DND-41 (cell line): ENCODE measurements at regions not wholly inside any gene's neighbourhood (a gene's known extent, or its start where the extent isn't known, plus 50 kb on each side); places are given as distances from the start of the nearest gene placed in this dataset.
A peak's percentile ranks its signal among the peaks of the same experiment; 100 is the strongest.

Experiments
- ATAC-seq: fragments of 200-7000 bp; cut with Tn5 transposase; 3 replicates; pipeline ENCODE4 v1.9.1; 2021; ENCODE audit warnings: low read depth; ENCODE audit not compliant: insufficient read depth
- DNase-seq: peaks from one replicate; pipeline ENCODE4 v3.0.0-alpha.2; 2020
- H2AFZ ChIP-seq: 2 replicates; pipeline ENCODE4 v1.6.0; 2012; ENCODE audit warnings: low read depth, low read length
- H3K27ac ChIP-seq: 2 replicates; pipeline ENCODE4 v1.5.1; 2012; ENCODE audit warnings: low read length, inconsistent platforms
- H3K27me3 ChIP-seq: fragments of 200-600 bp; sonication (generic); 2 replicates; pipeline ENCODE4 v1.6.0; 2012; ENCODE audit warnings: low read length, mild to moderate bottlenecking, inconsistent platforms; ENCODE audit not compliant: insufficient read depth, poor library complexity
- H3K36me3 ChIP-seq: 2 replicates; pipeline ENCODE4 v1.5.1; 2012; ENCODE audit warnings: low read length, inconsistent platforms; ENCODE audit not compliant: insufficient read depth
- H3K4me1 ChIP-seq: 2 replicates; pipeline ENCODE4 v1.5.1; 2012; ENCODE audit warnings: mild to moderate bottlenecking, low read length; ENCODE audit not compliant: insufficient read depth
- H3K4me2 ChIP-seq: 2 replicates; pipeline ENCODE4 v1.6.0; 2012; ENCODE audit warnings: mild to moderate bottlenecking, moderate library complexity, low read length, inconsistent platforms; ENCODE audit not compliant: insufficient read depth
- H3K4me3 ChIP-seq, 2 experiments: fragments of 200-600 bp in 1 of 2; shearing (Covaris generic) in 1 of 2; 2 replicates each; pipeline ENCODE4 v1.5.1; 2012 to 2016; ENCODE audit warnings: inconsistent platforms in 2 of 2, low read length in 2 of 2, mild to moderate bottlenecking in 2 of 2, low read depth in 1 of 2, moderate library complexity in 1 of 2
- H3K79me2 ChIP-seq: 2 replicates; pipeline ENCODE4 v1.6.0; 2012; ENCODE audit warnings: low read length, inconsistent platforms; ENCODE audit not compliant: insufficient read depth
- H3K9ac ChIP-seq: 2 replicates; pipeline ENCODE4 v1.6.0; 2012; ENCODE audit warnings: low read depth, mild to moderate bottlenecking, inconsistent platforms, low read length, moderate library complexity
- H3K9me3 ChIP-seq: 2 replicates; pipeline ENCODE4 v1.5.1; 2012; ENCODE audit warnings: low read length, moderate library complexity, mild to moderate bottlenecking, inconsistent platforms; ENCODE audit not compliant: insufficient read depth, severe bottlenecking
- H4K20me1 ChIP-seq: 2 replicates; pipeline ENCODE4 v1.6.0; 2012; ENCODE audit warnings: low read length; ENCODE audit not compliant: insufficient read depth
- EZH2 ChIP-seq: IDR thresholded peaks from 3 replicates; pipeline ENCODE4 v1.6.1; 2012; ENCODE audit warnings: borderline replicate concordance, low read depth, mild to moderate bottlenecking, moderate library complexity, low read length, inconsistent platforms; ENCODE audit not compliant: severe bottlenecking
- TF ChIP-seq, protein P1 (sequence below): IDR thresholded peaks from 2 replicates; pipeline ENCODE4 v1.5.1; 2012; ENCODE audit warnings: borderline replicate concordance, low read length, moderate library complexity, mild to moderate bottlenecking; ENCODE audit not compliant: poor library complexity, severe bottlenecking; ENCODE audit errors: extremely low read depth

DNA sequence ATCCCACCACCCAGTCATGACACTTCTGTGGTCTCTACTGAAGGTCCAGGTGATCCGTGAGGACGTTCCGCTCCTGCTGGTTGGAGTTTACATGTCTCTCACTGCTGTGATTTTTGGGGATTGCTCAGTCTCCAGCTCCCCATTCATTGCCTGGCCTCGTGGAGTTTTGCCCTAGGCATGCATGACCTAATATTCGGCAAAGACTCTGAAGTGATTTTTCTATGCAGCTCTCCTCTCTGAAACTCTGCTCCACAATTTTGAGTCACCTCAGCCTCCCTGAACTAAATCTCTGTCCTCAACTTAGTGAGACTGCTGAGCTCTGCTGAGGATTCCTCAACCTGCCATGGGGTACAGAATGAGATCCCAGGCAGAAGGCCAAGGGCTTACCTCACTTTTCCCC, 174.4 kb upstream of the FGGY start:
- no peak overlapping the region for H3K27ac ChIP-seq
- no peaks in the 10 kb centered on the region for H4K20me1 ChIP-seq
- H3K9me3 ChIP-seq, result no peaks in the 10 kb centered on the region
- DNase-seq, result no peak
- H3K4me2 ChIP-seq, result no peak overlapping the region
- no peaks in the 10 kb centered on the region for H3K27me3 ChIP-seq
- H3K79me2 ChIP-seq, result no peaks in the 10 kb centered on the region
- no peak overlapping the region for H2AFZ ChIP-seq
- no peaks in the 10 kb centered on the region for H3K4me1 ChIP-seq
- no peak overlapping the region for H3K9ac ChIP-seq
- no peak overlapping the region for H3K4me3 ChIP-seq
- no peak for ATAC-seq
- H3K36me3 ChIP-seq, result no peaks in the 10 kb centered on the region
- TF ChIP-seq EZH2, result no peak
- TF ChIP-seq, protein P1, sequence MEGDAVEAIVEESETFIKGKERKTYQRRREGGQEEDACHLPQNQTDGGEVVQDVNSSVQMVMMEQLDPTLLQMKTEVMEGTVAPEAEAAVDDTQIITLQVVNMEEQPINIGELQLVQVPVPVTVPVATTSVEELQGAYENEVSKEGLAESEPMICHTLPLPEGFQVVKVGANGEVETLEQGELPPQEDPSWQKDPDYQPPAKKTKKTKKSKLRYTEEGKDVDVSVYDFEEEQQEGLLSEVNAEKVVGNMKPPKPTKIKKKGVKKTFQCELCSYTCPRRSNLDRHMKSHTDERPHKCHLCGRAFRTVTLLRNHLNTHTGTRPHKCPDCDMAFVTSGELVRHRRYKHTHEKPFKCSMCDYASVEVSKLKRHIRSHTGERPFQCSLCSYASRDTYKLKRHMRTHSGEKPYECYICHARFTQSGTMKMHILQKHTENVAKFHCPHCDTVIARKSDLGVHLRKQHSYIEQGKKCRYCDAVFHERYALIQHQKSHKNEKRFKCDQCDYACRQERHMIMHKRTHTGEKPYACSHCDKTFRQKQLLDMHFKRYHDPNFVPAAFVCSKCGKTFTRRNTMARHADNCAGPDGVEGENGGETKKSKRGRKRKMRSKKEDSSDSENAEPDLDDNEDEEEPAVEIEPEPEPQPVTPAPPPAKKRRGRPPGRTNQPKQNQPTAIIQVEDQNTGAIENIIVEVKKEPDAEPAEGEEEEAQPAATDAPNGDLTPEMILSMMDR, result no peak

DNA sequence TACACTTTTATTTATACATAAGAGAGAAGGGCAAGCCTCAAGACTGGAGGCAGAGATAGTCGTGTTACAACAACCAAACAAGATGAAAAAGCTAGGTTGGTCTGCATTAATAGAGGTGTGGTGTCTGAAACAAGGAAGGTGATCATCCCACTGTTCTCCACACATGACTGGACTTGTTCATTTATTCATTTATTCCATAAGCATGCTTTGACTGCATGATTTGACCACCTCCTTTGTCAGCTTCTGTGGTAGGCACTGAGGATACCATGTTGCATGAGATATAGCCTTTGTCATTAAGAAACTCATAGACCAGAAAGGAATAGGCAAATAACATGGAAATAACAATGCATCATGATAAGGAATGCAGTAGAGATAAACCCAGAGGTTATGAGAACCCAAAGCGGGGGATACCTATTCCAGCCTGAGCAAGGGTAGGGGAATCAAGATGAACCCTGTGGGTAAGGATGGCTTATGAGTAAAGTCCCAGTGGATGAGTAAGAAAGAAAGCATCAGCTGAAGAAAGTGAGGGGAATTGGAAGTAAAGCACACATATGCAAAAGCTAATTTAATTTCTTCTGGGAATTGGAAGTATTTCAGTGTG, 173.7 kb upstream of the FGGY start:
- Histone ChIP-seq H3K9me3 (no peaks in the 10 kb centered on the region), H3K79me2 (no peaks in the 10 kb centered on the region), H3K27ac (no peak overlapping the region), H3K9ac (no peak overlapping the region), H3K4me3 (no peak overlapping the region), H3K4me1 (no peaks in the 10 kb centered on the region), H3K27me3 (no peaks in the 10 kb centered on the region), H4K20me1 (no peaks in the 10 kb centered on the region), H2AFZ (no peak overlapping the region), H3K36me3 (no peaks in the 10 kb centered on the region), H3K4me2 (no peak overlapping the region)
- TF ChIP-seq, protein P1, result no peak
- TF ChIP-seq EZH2, result no peak
- ATAC-seq (no peak), DNase-seq (no peak)

DNA sequence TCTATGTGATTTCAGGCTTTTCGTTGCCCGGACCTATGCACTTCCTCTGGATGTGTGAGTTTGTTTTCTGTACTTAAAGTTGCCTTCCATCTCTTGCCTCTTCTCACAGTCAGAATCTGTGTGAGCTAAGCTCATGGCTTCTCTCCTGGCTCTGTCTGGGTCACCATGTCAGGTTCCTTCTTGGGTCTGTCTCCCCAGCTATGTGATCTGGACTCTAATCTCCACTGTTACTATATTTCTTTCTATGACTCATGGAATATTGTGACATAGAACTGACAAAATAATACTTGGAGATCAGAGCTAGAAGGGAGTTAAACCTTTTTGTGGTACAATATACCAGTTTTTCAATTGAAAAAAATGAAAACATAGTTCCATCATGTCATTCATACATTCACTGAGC, 172.7 kb upstream of the FGGY start:
- no peaks in the 10 kb centered on the region for H3K36me3 ChIP-seq
- H3K79me2 ChIP-seq, result no peaks in the 10 kb centered on the region
- H3K4me3 ChIP-seq, result no peak overlapping the region
- no peaks in the 10 kb centered on the region for H3K27me3 ChIP-seq
- H4K20me1 ChIP-seq, result no peaks in the 10 kb centered on the region
- no peak for ATAC-seq
- H3K9ac ChIP-seq, result no peak overlapping the region
- no peaks in the 10 kb centered on the region for H3K9me3 ChIP-seq
- TF ChIP-seq, protein P1, result no peak
- TF ChIP-seq EZH2, result no peak
- H3K4me2 ChIP-seq, result no peak overlapping the region
- DNase-seq, result no peak
- H3K4me1 ChIP-seq, result no peaks in the 10 kb centered on the region
- H3K27ac ChIP-seq, result no peak overlapping the region
- H2AFZ ChIP-seq, result no peak overlapping the region

DNA sequence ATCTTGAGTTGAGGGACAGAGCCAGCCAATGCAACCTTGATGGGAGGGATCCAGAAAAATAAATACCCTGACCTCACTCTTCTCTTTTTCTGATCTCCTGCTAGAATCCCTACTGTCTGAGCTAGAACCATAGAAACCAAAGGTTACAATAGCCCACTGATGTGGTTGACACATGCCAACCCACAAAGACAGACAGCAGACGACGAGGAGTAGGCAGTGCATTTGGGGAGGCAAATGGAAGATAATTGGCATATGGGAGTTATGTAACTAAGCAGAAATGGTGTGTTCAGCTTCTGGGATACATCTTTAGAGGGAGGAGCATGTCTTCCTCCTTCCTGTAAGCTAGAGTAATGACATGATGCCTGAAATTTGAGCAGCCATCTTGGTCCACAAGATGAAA, 171.7 kb upstream of the FGGY start:
- no peak for TF ChIP-seq EZH2
- TF ChIP-seq, protein P1, result no peak
- ATAC-seq (peak; percentile 91), DNase-seq (peak; percentile 42)
- no peaks in the 10 kb centered on the region for H4K20me1 ChIP-seq
- no peak overlapping the region for H3K4me2 ChIP-seq
- H3K9me3 ChIP-seq, result no peaks in the 10 kb centered on the region
- no peaks in the 10 kb centered on the region for H3K4me1 ChIP-seq
- no peak overlapping the region; the same call in 1 of the 2 replicates for H2AFZ ChIP-seq
- H3K27me3 ChIP-seq, result no peaks in the 10 kb centered on the region
- H3K36me3 ChIP-seq, result no peaks in the 10 kb centered on the region
- no peaks in the 10 kb centered on the region for H3K79me2 ChIP-seq
- no peak overlapping the region for H3K4me3 ChIP-seq
- H3K27ac ChIP-seq, result no peak overlapping the region
- no peak overlapping the region for H3K9ac ChIP-seq
